OCI-LY1 (cell line): ENCODE measurements at regions not wholly inside any gene's neighbourhood (a gene's known extent, or its start where the extent isn't known, plus 50 kb on each side); places are given as distances from the start of the nearest gene placed in this dataset.

ENCODE experiments used
- CTCF ChIP-seq: fragments of 200-600 bp; sonication (generic), shearing (Covaris generic); IDR thresholded peaks from 2 replicates; pipeline ENCODE4 v1.5.1; 2017; ENCODE audit warnings: mild to moderate bottlenecking, antibody characterized with exemption, low read length, moderate library complexity, mixed read lengths
- EZH2 ChIP-seq: fragments of 200-600 bp; sonication (generic), shearing (Covaris generic); IDR thresholded peaks from 2 replicates; pipeline ENCODE4 v1.8.0; 2017; ENCODE audit warnings: borderline replicate concordance, mixed run types, mild to moderate bottlenecking, antibody characterized with exemption, low read length, moderate library complexity, mixed read lengths

- TF ChIP-seq CTCF (no peak), EZH2 (no peak)
Observed at GRCh38 chr10:44724415-44725174, 186.5 kb upstream of the TMEM72 start.
